ENCODE measurements at regions not wholly inside any gene's neighbourhood (a gene's known extent, or its start where the extent isn't known, plus 50 kb on each side); places are given as distances from the start of the nearest gene placed in this dataset.
A peak's percentile ranks its signal among the peaks of the same experiment; 100 is the strongest.

DNA sequence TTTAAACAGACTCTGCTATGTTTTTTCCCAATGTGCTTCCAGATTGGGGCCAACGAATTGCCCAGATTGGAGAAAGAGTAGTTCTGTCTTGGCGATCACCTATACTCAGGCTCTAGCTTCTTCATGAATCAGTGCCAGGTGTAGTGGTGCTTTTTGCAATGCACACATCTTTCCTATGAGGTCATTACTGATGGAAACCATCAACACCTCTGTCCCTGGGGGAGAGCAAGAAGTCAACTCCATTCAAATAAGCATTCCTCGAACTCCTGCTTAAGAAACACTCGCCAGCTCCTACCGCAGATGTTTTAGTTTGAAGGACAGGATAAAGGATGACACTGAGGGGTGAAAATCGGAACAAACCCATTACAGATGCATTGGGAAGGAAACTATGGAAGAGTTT lies 156.5 kb upstream of the DKK2 start:
- H3K36me3 Mint-ChIP-seq (ENCODE audit: low read depth): no peaks in the 10 kb centered on the region
- H3K36me3 ChIP-seq (ENCODE audit: control insufficient read depth, insufficient read depth, low read length): no peaks in the 10 kb centered on the region
- no peak overlapping the region for H3K4me3 Mint-ChIP-seq

DNA sequence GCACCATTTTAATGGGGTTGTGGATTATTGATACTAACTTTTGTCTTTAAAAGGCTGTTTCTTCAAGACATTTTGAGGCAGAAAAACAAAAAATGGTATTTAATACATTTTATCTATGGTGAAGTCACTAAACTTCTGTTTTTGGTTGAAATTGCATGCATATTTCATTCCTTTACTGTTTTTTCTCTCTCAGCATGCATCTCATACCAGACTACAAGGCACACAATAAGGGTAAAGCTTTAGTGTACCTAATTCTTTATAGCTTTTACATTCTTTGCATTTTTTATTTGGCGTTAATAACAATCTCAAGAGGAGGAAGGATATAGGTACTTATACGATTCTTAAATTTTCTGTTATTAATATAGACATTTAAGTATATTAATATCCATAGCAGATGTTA lies 151.0 kb upstream of the DKK2 start:
- no peak overlapping the region for H3K9ac ChIP-seq (ENCODE audit: extremely low read depth, low read length, poor library complexity, severe bottlenecking)
- H3K27ac ChIP-seq (ENCODE audit: low read depth, low read length): no peak overlapping the region
- Mint-ChIP-seq H3K27me3 (ENCODE audit: insufficient read depth) (no peaks in the 10 kb centered on the region), H3K4me1 (no peaks in the 10 kb centered on the region), H3K27ac (no peak overlapping the region), H3K36me3 (ENCODE audit: low read depth) (no peaks in the 10 kb centered on the region), H3K4me3 (no peak overlapping the region), H3K9me3 (no peaks in the 10 kb centered on the region)
- no peaks in the 10 kb centered on the region for H3K27me3 ChIP-seq (ENCODE audit: control insufficient read depth, insufficient read depth, low read length, poor library complexity, severe bottlenecking)
- no peaks in the 10 kb centered on the region for H3K9me3 ChIP-seq (ENCODE audit: control insufficient read depth, low read length)
- no peaks in the 10 kb centered on the region for H3K36me3 ChIP-seq (ENCODE audit: control insufficient read depth, insufficient read depth, low read length)
- no peak overlapping the region for H3K4me3 ChIP-seq (ENCODE audit: low read length)
- no peak for DNase-seq
- TF ChIP-seq, protein P1, sequence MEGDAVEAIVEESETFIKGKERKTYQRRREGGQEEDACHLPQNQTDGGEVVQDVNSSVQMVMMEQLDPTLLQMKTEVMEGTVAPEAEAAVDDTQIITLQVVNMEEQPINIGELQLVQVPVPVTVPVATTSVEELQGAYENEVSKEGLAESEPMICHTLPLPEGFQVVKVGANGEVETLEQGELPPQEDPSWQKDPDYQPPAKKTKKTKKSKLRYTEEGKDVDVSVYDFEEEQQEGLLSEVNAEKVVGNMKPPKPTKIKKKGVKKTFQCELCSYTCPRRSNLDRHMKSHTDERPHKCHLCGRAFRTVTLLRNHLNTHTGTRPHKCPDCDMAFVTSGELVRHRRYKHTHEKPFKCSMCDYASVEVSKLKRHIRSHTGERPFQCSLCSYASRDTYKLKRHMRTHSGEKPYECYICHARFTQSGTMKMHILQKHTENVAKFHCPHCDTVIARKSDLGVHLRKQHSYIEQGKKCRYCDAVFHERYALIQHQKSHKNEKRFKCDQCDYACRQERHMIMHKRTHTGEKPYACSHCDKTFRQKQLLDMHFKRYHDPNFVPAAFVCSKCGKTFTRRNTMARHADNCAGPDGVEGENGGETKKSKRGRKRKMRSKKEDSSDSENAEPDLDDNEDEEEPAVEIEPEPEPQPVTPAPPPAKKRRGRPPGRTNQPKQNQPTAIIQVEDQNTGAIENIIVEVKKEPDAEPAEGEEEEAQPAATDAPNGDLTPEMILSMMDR (conservative IDR thresholded peaks at IDR 0.05): no peak
- no peaks in the 10 kb centered on the region for H3K4me1 ChIP-seq (ENCODE audit: control insufficient read depth, insufficient read depth, low read length)
- WGBS, 2 experiments (ENCODE audit: insufficient coverage in 1 of 2, insufficient read length in 1 of 2): no CpG with 5 or more reads among the region's 2 CpGs

More for the DNA sequence above, 156.5 kb upstream of the DKK2 start:
- no peak overlapping the region for H3K9ac ChIP-seq (ENCODE audit: extremely low read depth, low read length, poor library complexity, severe bottlenecking)
- H3K9me3 ChIP-seq (ENCODE audit: control insufficient read depth, low read length): no peaks in the 10 kb centered on the region
- no peak overlapping the region for H3K27ac ChIP-seq (ENCODE audit: low read depth, low read length)
- H3K4me3 ChIP-seq (ENCODE audit: low read length): no peak overlapping the region
- no peaks in the 10 kb centered on the region for H3K27me3 Mint-ChIP-seq (ENCODE audit: insufficient read depth)
- no peak for DNase-seq
- no peak overlapping the region for H3K27ac Mint-ChIP-seq
- H3K27me3 ChIP-seq (ENCODE audit: control insufficient read depth, insufficient read depth, low read length, poor library complexity, severe bottlenecking): no peaks in the 10 kb centered on the region
- H3K4me1 ChIP-seq (ENCODE audit: control insufficient read depth, insufficient read depth, low read length): no peaks in the 10 kb centered on the region
- WGBS, 2 experiments (ENCODE audit: insufficient coverage in 1 of 2, insufficient read length in 1 of 2): 90 to 96% methylated on average over 5 to 6 of the region's 6 CpGs
- H3K9me3 Mint-ChIP-seq: no peaks in the 10 kb centered on the region
- TF ChIP-seq, protein P1 (conservative IDR thresholded peaks at IDR 0.05): no peak
- no peaks in the 10 kb centered on the region for H3K4me1 Mint-ChIP-seq

DNA sequence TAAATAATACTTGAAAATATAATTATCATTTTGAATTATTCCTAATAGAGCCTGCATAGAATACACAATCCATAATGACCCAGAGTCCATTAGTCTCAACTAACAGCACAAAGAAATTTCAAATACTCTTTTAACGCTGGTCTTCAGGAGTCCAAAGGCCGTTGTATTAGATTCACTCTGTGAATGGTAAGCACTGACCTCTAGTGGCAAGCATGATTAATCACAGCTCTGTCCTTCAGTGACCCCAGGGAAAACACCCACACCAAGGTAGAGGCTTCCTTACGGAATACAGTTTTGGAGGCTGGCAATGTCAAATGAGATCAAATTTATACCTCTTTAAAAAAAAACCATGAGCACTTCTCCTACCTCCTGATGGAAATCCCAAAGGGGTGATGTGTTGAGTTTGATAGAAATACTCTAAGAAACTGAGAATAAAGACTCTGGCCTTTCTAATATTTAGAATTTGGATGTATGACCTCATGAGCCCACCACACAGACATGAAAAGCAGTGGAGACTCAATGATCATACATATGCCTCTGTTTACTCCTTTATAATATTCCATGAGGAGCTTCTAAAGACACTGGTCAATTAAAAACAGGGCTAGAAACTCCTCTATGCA lies 147.2 kb upstream of the DKK2 start:
- 30 to 40% methylated on average over 2 to 3 of the region's 3 CpGs for WGBS, 2 experiments (ENCODE audit: insufficient coverage in 1 of 2, insufficient read length in 1 of 2)
- no peak overlapping the region for H3K4me3 ChIP-seq (ENCODE audit: low read length)
- no peaks in the 10 kb centered on the region for H3K27me3 Mint-ChIP-seq (ENCODE audit: insufficient read depth)
- no peak overlapping the region for H3K27ac Mint-ChIP-seq
- no peaks in the 10 kb centered on the region for H3K4me1 ChIP-seq (ENCODE audit: control insufficient read depth, insufficient read depth, low read length)
- H3K27me3 ChIP-seq (ENCODE audit: control insufficient read depth, insufficient read depth, low read length, poor library complexity, severe bottlenecking): no peaks in the 10 kb centered on the region
- no peaks in the 10 kb centered on the region for H3K36me3 Mint-ChIP-seq (ENCODE audit: low read depth)
- no peaks in the 10 kb centered on the region for H3K9me3 ChIP-seq (ENCODE audit: control insufficient read depth, low read length)
- peak; percentile 57 for DNase-seq
- no peaks in the 10 kb centered on the region for H3K4me1 Mint-ChIP-seq
- TF ChIP-seq, protein P1 (conservative IDR thresholded peaks at IDR 0.05): peak; percentile 91
- H3K9ac ChIP-seq (ENCODE audit: extremely low read depth, low read length, poor library complexity, severe bottlenecking): no peak overlapping the region
- H3K27ac ChIP-seq (ENCODE audit: low read depth, low read length): no peak overlapping the region
- no peaks in the 10 kb centered on the region for H3K36me3 ChIP-seq (ENCODE audit: control insufficient read depth, insufficient read depth, low read length)
- H3K4me3 Mint-ChIP-seq: no peak overlapping the region
- no peaks in the 10 kb centered on the region for H3K9me3 Mint-ChIP-seq

Measured in endodermal cell (in vitro differentiated cells).